ENCODE measurements at regions not wholly inside any gene's neighbourhood (a gene's known extent, or its start where the extent isn't known, plus 50 kb on each side); places are given as distances from the start of the nearest gene placed in this dataset.

- no peak for TF ChIP-seq CTCF (IDR thresholded peaks at IDR 0.05; ENCODE audit: poor library complexity)
- TF ChIP-seq EZH2phosphoT487 (IDR thresholded peaks at IDR 0.05; ENCODE audit: low read depth, severe bottlenecking, unreplicated experiment), result no peak
- TF ChIP-seq EZH2 (IDR thresholded peaks at IDR 0.05; ENCODE audit: borderline replicate concordance), result no peak
These were observed 69.6 kb upstream of the GSE1 start for GRCh38 chr16:85543536-85543935.

Data from hepatocyte (in vitro differentiated cells).